ENCODE measurements at regions not wholly inside any gene's neighbourhood (a gene's known extent, or its start where the extent isn't known, plus 50 kb on each side); places are given as distances from the start of the nearest gene placed in this dataset.
"Not testable (repeated sequence)": the region's sequence is repeated elsewhere in the genome, so short reads cannot be mapped to it uniquely, and the experiment has no call there.

- no peak for DNase-seq
These were observed 301.0 kb upstream of the SOX14 start for GRCh38 chr3:137463131-137463530.

GRCh38 chr3:137464341-137464740 is 299.8 kb upstream of the SOX14 start:
- no peak for DNase-seq

- DNase-seq: no peak
These were observed 295.7 kb upstream of the SOX14 start for GRCh38 chr3:137468446-137468845.

DNA sequence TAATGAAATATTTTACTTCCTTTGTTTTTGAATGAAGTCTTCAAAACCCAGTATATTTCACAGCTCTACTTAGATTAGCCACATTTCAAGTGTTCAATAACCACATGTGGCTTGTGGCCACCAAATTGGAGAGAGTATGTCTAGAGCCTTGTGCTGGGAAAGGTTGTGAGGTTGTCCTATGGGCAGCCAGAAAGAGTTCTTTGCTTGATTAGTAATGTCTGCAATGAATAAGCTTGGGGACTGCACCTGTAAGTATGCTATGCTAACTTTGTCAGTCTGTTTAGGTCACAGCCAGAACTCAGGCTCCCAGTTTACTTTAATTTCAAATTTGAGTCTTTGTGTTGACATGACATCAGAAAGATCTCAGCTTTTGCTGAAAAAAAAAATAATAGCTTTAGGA is 294.9 kb upstream of the SOX14 start:
- DNase-seq: no peak

DNA sequence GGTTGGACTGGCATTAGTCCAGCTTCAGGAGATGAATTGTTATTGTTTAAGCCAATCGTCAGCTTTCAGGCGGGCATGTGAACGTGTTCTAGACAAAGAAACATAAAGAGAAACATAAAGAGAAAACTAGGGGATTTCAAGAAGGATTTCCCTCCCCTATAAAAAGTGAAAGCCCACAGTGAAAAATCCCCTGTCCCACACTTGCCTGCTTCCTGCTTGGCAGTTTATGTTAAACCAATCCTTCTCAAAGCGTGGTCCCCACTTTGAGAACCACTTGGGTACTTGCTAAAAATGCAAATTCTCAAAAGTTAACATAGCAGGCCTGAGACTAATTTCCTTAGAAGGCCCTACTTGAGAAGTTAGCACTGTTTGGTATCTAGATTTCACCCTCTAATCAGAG is 293.0 kb upstream of the SOX14 start:
- DNase-seq: no peak

DNA sequence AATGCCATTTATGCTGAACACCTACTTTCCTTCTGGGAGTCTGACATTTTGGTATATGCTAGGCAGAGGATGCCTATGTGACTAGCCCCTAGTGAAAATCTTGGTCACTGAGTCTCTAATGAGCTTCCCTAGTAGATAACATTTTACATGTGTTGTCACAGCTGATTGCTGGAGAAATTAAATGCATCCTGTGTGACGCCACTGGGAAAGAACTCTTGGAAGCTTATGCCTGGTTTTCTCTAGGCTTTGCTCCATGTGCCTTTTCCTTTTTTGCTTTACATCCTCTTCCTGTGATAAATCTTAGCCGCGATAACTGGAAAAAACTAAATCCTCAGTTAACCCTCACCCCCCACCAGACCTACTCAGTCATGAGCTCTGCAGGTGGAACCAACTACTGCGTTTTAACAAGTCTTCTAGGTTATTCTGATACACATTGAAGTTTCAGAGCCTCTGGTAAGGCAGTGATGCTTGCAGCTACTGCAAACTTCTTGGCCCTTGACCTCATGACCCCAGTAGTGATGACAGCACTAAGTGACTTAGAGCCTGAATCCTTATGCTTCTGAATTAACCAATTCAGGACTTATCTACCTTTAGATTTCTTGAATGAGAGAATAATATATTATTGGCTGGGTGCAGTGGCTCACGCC is 292.4 kb upstream of the SOX14 start:
- no peak for DNase-seq

GRCh38 chr3:137477614-137478013 is 286.5 kb upstream of the SOX14 start:
- DNase-seq: no peak

- DNase-seq: peak; percentile 6
These were observed 254.6 kb upstream of the SOX14 start for GRCh38 chr3:137509354-137510045.

- no peak for DNase-seq
These were observed 252.5 kb upstream of the SOX14 start for GRCh38 chr3:137511655-137512054.

- DNase-seq: no peak
These were observed 249.3 kb upstream of the SOX14 start for GRCh38 chr3:137514853-137515252.

GRCh38 chr3:137519602-137520001 is 244.5 kb upstream of the SOX14 start:
- DNase-seq: no peak

- no peak for DNase-seq
These were observed 239.4 kb upstream of the SOX14 start for GRCh38 chr3:137524751-137525150.

GRCh38 chr3:137525471-137525870 is 238.6 kb upstream of the SOX14 start:
- no peak for DNase-seq

GRCh38 chr3:137542049-137542448 is 222.1 kb upstream of the SOX14 start:
- DNase-seq: no peak

- DNase-seq: no peak
These were observed 209.9 kb upstream of the SOX14 start for GRCh38 chr3:137554242-137554641.

- no peak for DNase-seq
These were observed 195.2 kb upstream of the SOX14 start for GRCh38 chr3:137568880-137569279.

DNA sequence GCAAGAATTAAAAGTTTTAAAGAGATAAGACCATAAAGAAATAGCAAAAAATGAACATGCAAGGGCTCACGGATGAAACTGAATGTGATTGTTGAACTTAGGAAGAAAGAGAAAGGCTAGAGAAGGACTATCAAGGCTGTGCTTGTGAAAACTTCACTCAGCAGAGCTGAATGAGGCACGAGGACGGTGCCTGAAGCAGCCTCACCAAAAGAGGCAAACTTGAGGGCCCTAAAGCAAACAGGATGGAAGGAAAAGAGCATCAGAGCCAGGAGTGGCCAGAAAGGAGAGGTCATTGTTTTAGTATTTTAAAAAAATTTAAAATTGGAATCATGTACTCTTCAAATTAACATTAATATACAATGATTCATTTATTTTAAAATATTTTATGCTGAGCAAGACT is 191.2 kb upstream of the SOX14 start:
- DNase-seq: no peak

- DNase-seq: no peak
These were observed 181.6 kb upstream of the SOX14 start for GRCh38 chr3:137582484-137582883.

- no peak for DNase-seq
These were observed 180.9 kb upstream of the SOX14 start for GRCh38 chr3:137583256-137583655.

DNA sequence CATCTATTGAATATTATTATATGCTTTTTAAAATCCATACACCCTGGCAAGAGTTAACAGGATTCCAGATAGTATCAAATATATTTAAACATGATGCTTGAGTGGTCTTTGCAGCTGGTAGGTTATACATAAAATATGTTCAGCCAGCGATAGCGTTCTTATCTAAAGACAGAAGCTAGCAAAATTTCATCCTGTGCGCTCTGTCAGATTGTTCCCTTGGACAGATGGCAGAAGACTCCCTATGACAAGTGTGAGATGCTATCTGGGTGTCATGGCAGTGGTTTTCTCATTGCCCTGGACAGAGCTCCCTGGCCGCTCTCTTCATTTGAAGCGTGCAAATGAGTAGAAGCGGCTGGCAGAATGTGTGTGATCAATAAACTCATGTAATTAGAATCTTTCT is 175.2 kb upstream of the SOX14 start:
- no peak for DNase-seq

- DNase-seq: not testable (repeated sequence)
These were observed 168.7 kb upstream of the SOX14 start for GRCh38 chr3:137595415-137595814.

DNA sequence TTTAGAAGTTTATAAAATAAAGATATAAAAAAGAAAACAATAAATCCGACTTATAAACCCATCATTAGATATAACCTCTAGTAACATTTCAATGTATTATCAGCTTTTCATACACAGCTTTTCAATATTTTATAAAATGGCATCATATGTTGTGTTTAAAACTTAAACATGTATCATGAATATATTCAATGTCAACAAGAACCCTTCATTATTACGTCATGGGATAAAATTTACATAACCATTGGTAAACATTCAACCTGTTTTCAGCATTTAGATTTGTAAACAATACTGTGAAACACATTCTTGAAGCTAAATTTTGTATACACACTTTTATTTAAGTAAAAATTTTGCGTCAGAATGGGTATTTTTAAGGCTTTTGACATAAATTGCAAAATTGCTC is 153.4 kb upstream of the SOX14 start:
- DNase-seq: no peak

- no peak for DNase-seq
These were observed 151.8 kb upstream of the SOX14 start for GRCh38 chr3:137612291-137612690.

- DNase-seq: no peak
These were observed 148.3 kb upstream of the SOX14 start for GRCh38 chr3:137615659-137616418.
